Neuronal stem cell (in vitro differentiated cells): ENCODE measurements at regions not wholly inside any gene's neighbourhood (a gene's known extent, or its start where the extent isn't known, plus 50 kb on each side); places are given as distances from the start of the nearest gene placed in this dataset.

Experiments used
- DNase-seq: peaks from one replicate; pipeline ENCODE4 v3.0.0-alpha.2; 2013; ENCODE audit warnings: low spot score
- H2AFZ ChIP-seq: one replicate; pipeline ENCODE4 v1.6.1; 2013; ENCODE audit warnings: mild to moderate bottlenecking, low read length, inconsistent platforms
- H2AK5ac ChIP-seq: 2 replicates; pipeline ENCODE4 v1.6.1; 2013; ENCODE audit warnings: low read depth, mild to moderate bottlenecking, inconsistent platforms, low read length, moderate library complexity, mixed read lengths
- H2BK120ac ChIP-seq: 2 replicates; pipeline ENCODE4 v1.6.1; 2013; ENCODE audit warnings: low read depth, mild to moderate bottlenecking, inconsistent platforms, low read length, moderate library complexity, mixed read lengths
- H2BK12ac ChIP-seq: one replicate; pipeline ENCODE4 v1.6.1; 2013; ENCODE audit warnings: low read length, inconsistent platforms
- H2BK15ac ChIP-seq: 2 replicates; pipeline ENCODE4 v1.6.1; 2013; ENCODE audit warnings: mild to moderate bottlenecking, low read length, inconsistent platforms, mixed read lengths
- H2BK5ac ChIP-seq: one replicate; pipeline ENCODE4 v1.6.1; 2013; ENCODE audit warnings: inconsistent platforms, mild to moderate bottlenecking, low read length, moderate library complexity
- H3K14ac ChIP-seq: one replicate; pipeline ENCODE4 v1.6.1; 2013; ENCODE audit warnings: low read length, inconsistent platforms
- H3K18ac ChIP-seq: 2 replicates; pipeline ENCODE4 v1.6.1; 2013; ENCODE audit warnings: low read length, inconsistent platforms
- H3K23ac ChIP-seq: 2 replicates; pipeline ENCODE4 v1.6.1; 2013; ENCODE audit warnings: low read depth, mild to moderate bottlenecking, mixed read lengths, low read length, inconsistent platforms; ENCODE audit not compliant: poor library complexity
- H3K27ac ChIP-seq: replicated peaks from 3 replicates; pipeline ENCODE4 v1.5.1; 2013; ENCODE audit warnings: low read length, inconsistent platforms
- H3K27me3 ChIP-seq, 3 experiments: 2 replicates each; pipeline ENCODE4 v1.6.1; 2013; ENCODE audit warnings: low read length in 3 of 3, mild to moderate bottlenecking in 2 of 3, inconsistent platforms in 1 of 3, low read depth in 1 of 3, mixed read lengths in 1 of 3, moderate library complexity in 1 of 3; ENCODE audit not compliant: control insufficient read depth in 3 of 3, insufficient read depth in 3 of 3
- H3K36me3 ChIP-seq, 2 donors: replicated peaks in 1 of 2; 2 replicates each; pipeline ENCODE4 v1.6.1; 2013; ENCODE audit warnings: low read length in 2 of 2; ENCODE audit not compliant: control insufficient read depth in 2 of 2, insufficient read depth in 2 of 2
- H3K4ac ChIP-seq: 2 replicates; pipeline ENCODE4 v1.6.1; 2013; ENCODE audit warnings: inconsistent platforms, mild to moderate bottlenecking, low read length, moderate library complexity
- H3K4me1 ChIP-seq, 2 donors: 1 replicate in 1 of 2; 2 replicates in 1 of 2; pipeline ENCODE4 v1.6.1; 2013; ENCODE audit warnings: low read length in 2 of 2, low read depth in 1 of 2; ENCODE audit not compliant: control insufficient read depth in 2 of 2, insufficient read depth in 1 of 2
- H3K4me2 ChIP-seq: one replicate; pipeline ENCODE4 v1.6.1; 2013; ENCODE audit warnings: mild to moderate bottlenecking, low read length, inconsistent platforms; ENCODE audit not compliant: insufficient read depth, poor library complexity, severe bottlenecking
- H3K4me3 ChIP-seq, 2 donors: 2 replicates each; pipeline ENCODE4 v1.5.1; 2013; ENCODE audit warnings: low read length in 2 of 2, mild to moderate bottlenecking in 2 of 2, inconsistent platforms in 1 of 2, moderate library complexity in 1 of 2
- H3K79me1 ChIP-seq: one replicate; pipeline ENCODE4 v1.6.1; 2013; ENCODE audit warnings: low read depth, mild to moderate bottlenecking, inconsistent platforms, low read length, moderate library complexity
- H3K9ac ChIP-seq: one replicate; pipeline ENCODE4 v1.6.1; 2013; ENCODE audit warnings: mild to moderate bottlenecking, low read depth, low read length, inconsistent platforms; ENCODE audit not compliant: poor library complexity
- H3K9me3 ChIP-seq, 2 donors: replicated peaks in 1 of 2; 2 replicates each; pipeline versions ENCODE3 to v1.6.1; 2013; ENCODE audit warnings: low read length in 2 of 2, mild to moderate bottlenecking in 2 of 2, inconsistent platforms in 1 of 2, low read depth in 1 of 2, mixed read lengths in 1 of 2, moderate library complexity in 1 of 2; ENCODE audit not compliant: control insufficient read depth in 2 of 2, insufficient read depth in 1 of 2
- H4K8ac ChIP-seq: one replicate; pipeline ENCODE4 v1.6.1; 2013; ENCODE audit warnings: low read depth, mild to moderate bottlenecking, inconsistent platforms, low read length, moderate library complexity
- H4K91ac ChIP-seq: one replicate; pipeline ENCODE4 v1.6.1; 2013; ENCODE audit warnings: low read length, low read depth, mild to moderate bottlenecking, inconsistent platforms; ENCODE audit not compliant: poor library complexity
- WGBS, 2 donors: extraction: QIAGEN DNeasy Blood & Tissue Kit; methylation state at CpG; one replicate each; pipeline ENCODE4 v1.1.7; 2013; ENCODE audit warnings: missing lambda C conversion rate in 2 of 2, mixed read lengths in 1 of 2; ENCODE audit not compliant: insufficient read length in 2 of 2, insufficient replicate concordance in 1 of 2; ENCODE audit errors: extremely low coverage in 2 of 2; 5-methylcytosine and 5-hydroxymethylcytosine counted together

DNA sequence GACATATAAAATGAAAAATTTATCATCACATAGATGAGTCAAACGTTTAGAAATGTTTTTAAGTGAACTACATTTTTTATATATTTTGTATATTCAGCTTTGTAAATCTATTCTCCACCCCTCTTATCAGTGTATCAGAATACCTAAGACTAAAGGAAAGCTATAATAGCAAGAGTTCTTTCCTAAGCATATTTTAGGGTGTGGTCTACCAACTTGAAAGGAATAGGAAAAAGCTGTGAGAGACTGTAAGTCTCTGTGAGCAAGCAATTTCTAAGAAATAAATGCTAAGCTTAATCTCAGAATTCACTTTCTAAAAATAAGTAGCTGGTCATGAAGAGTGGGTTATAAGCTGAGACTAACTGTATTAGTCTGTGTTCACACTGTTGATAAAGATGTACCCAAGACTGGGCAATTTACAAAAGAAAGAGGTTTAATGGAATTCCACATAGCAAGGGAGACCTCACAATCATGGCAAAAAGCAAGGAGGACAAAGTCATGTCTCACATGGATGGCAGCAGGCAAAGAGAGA, 175.4 kb upstream of the PREP start:
- WGBS, 2 donors: no CpG with 5 or more reads among the region's 1 CpG
- H3K4me3 ChIP-seq: no peak overlapping the region

DNA sequence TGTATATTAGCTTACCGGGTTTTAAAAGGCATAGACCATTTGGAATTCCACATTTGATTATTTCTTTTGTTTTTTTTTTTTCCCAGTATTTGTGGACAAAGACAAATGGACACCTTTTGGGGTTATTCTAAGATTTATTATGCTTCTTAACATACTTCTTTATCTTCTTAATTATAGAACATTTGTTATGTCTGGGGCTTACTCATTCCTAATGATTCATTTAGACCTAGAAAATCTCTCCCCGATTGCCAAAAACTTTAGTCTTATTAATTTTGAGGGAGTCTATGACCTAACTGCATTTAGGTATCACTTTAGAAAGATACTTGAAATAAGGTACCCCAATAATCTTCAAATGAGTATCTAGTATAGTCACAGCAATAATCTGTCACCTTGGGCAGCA, 170.7 kb upstream of the PREP start:
- Histone ChIP-seq H3K18ac (no peak overlapping the region), H3K14ac (no peak overlapping the region), H3K9me3 (no peaks in the 10 kb centered on the region), H3K4me3 (no peak overlapping the region), H3K4ac (no peak overlapping the region), H2BK120ac (no peak overlapping the region), H4K8ac (no peak overlapping the region), H3K27ac (no peak overlapping the region), H2BK15ac (no peak overlapping the region), H3K9ac (no peak overlapping the region), H2BK12ac (no peak overlapping the region), H3K4me2 (no peak overlapping the region), H3K79me1 (no peaks in the 10 kb centered on the region), H2BK5ac (no peak overlapping the region), H3K36me3 (no peaks in the 10 kb centered on the region), H3K23ac (no peak overlapping the region), H3K27me3 (peaks cover 0 to 6% (median 0%) of the 10 kb centered on the region in 3 experiments), H3K4me1 (no peaks in the 10 kb centered on the region), H2AFZ (no peak overlapping the region), H2AK5ac (no peak overlapping the region), H4K91ac (no peak overlapping the region)
- no CpG with 5 or more reads among the region's 2 CpGs for WGBS, 2 donors
- DNase-seq: no peak

More for the DNA sequence above, 175.4 kb upstream of the PREP start:
- DNase-seq: no peak
- Histone ChIP-seq H3K4me2 (no peak overlapping the region), H2AFZ (no peak overlapping the region), H2BK12ac (no peak overlapping the region), H2BK120ac (no peak overlapping the region), H2BK5ac (no peak overlapping the region), H3K23ac (no peak overlapping the region), H3K4ac (no peak overlapping the region), H3K27ac (no peak overlapping the region), H4K8ac (no peak overlapping the region), H3K27me3 (peaks cover 0 to 6% (median 0%) of the 10 kb centered on the region in 3 experiments), H3K9ac (no peak overlapping the region), H3K36me3 (no peaks in the 10 kb centered on the region), H3K79me1 (no peaks in the 10 kb centered on the region), H3K9me3 (peaks cover 0 to under 1% of the 10 kb centered on the region in 2 donors), H2AK5ac (no peak overlapping the region), H2BK15ac (no peak overlapping the region), H3K4me1 (no peaks in the 10 kb centered on the region), H3K14ac (no peak overlapping the region), H4K91ac (no peak overlapping the region), H3K18ac (no peak overlapping the region)

DNA sequence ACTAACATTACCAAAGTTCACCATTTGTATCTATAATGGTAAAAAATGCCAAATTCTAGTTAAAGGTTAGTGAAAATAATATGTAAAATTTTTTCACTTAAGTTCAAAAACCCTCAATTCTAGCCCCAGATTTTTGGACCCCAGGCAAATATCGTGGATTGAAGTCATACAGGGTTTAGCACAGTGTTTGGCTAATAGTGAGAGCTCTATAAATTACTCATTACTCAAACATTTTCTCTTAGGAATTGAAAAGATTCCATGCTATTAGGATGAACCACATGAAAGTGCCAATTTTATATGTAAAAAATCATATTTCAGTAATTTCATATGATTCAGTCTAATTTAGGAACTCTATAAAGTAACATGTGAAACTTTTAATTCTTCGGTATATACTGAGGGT, 170.3 kb upstream of the PREP start:
- Histone ChIP-seq H3K18ac (no peak overlapping the region), H2AFZ (no peak overlapping the region), H3K9ac (no peak overlapping the region), H2BK12ac (no peak overlapping the region), H3K23ac (no peak overlapping the region), H3K14ac (no peak overlapping the region), H3K4ac (no peak overlapping the region), H2BK15ac (no peak overlapping the region), H2BK120ac (no peak overlapping the region), H3K79me1 (no peaks in the 10 kb centered on the region), H3K27ac (no peak overlapping the region), H2AK5ac (no peak overlapping the region), H3K27me3 (peaks cover 0 to 6% (median 0%) of the 10 kb centered on the region in 3 experiments), H4K91ac (no peak overlapping the region), H2BK5ac (no peak overlapping the region), H3K4me2 (no peak overlapping the region), H3K4me1 (no peaks in the 10 kb centered on the region), H3K4me3 (no peak overlapping the region), H3K9me3 (no peaks in the 10 kb centered on the region), H3K36me3 (no peaks in the 10 kb centered on the region), H4K8ac (no peak overlapping the region)
- WGBS, 2 donors: no CpG with 5 or more reads among the region's 2 CpGs
- no peak for DNase-seq

DNA sequence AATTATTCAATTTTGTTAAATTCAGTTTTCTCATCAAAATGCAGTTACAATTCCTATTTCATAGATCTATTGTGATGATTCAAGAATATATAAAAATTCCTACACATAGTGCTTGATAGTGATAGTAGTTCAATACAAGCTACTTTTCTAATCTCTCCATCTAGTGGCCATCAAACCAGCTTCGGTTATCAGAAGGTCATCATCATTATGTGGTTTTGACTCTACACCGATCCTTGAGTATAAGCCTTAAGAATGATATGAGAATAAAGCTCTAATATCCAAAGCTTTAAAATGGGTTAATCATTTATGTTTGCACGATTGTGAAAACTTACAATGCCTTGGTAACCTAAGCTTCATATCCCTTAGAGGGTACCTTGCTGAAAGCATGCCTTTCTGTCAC, 167.5 kb upstream of the PREP start:
- H4K8ac ChIP-seq: no peak overlapping the region
- H3K14ac ChIP-seq: no peak overlapping the region
- no peak for DNase-seq
- H3K27ac ChIP-seq: no peak overlapping the region
- no peak overlapping the region for H2BK120ac ChIP-seq
- H2BK5ac ChIP-seq: no peak overlapping the region
- WGBS, 2 donors: no CpG with 5 or more reads among the region's 3 CpGs
- no peak overlapping the region for H3K4ac ChIP-seq
- H3K36me3 ChIP-seq: no peaks in the 10 kb centered on the region
- no peak overlapping the region for H3K18ac ChIP-seq
- no peak overlapping the region for H4K91ac ChIP-seq
- H3K23ac ChIP-seq: no peak overlapping the region
- H3K4me2 ChIP-seq: no peak overlapping the region
- no peaks in the 10 kb centered on the region for H3K9me3 ChIP-seq
- H2AFZ ChIP-seq: no peak overlapping the region
- no peak overlapping the region for H2AK5ac ChIP-seq
- no peak overlapping the region for H2BK12ac ChIP-seq
- H3K79me1 ChIP-seq: no peaks in the 10 kb centered on the region
- H3K27me3 ChIP-seq: no peaks in the 10 kb centered on the region
- H3K9ac ChIP-seq: no peak overlapping the region
- no peak overlapping the region for H2BK15ac ChIP-seq
- H3K4me1 ChIP-seq: no peaks in the 10 kb centered on the region
- H3K4me3 ChIP-seq: no peak overlapping the region
